Neural cell (in vitro differentiated cells): ENCODE measurements at regions not wholly inside any gene's neighbourhood (a gene's known extent, or its start where the extent isn't known, plus 50 kb on each side); places are given as distances from the start of the nearest gene placed in this dataset.

ENCODE experiments used
- H2AFZ ChIP-seq: fragments of 200-600, 300-800 bp; sonication (generic), shearing (Covaris generic); 2 replicates; pipeline ENCODE4 v1.6.0; 2014; ENCODE audit warnings: low read depth, mild to moderate bottlenecking, antibody characterized with exemption, low read length, moderate library complexity
- H3F3A ChIP-seq: fragments of 200-600 bp; shearing (Covaris generic); 2 replicates; pipeline ENCODE4 v1.6.1; 2016; ENCODE audit warnings: mild to moderate bottlenecking, moderate library complexity, mixed read lengths, antibody characterized with exemption, low read length; ENCODE audit not compliant: insufficient read depth, poor library complexity, severe bottlenecking
- H3K27ac ChIP-seq: fragments of 200-600, 300-800 bp; sonication (generic), shearing (Covaris generic); 2 replicates; pipeline ENCODE4 v1.5.1; 2014; ENCODE audit warnings: mild to moderate bottlenecking, low read length, moderate library complexity
- H3K27me3 ChIP-seq: fragments of 300-800, 200-600 bp; sonication (generic), shearing (Covaris generic); 2 replicates; pipeline ENCODE4 v1.6.0; 2014; ENCODE audit warnings: mild to moderate bottlenecking, low read depth, low read length, moderate library complexity; ENCODE audit not compliant: insufficient read depth
- H3K36me3 ChIP-seq: fragments of 300-800, 200-600 bp; sonication (generic), shearing (Covaris generic); 2 replicates; pipeline ENCODE4 v1.5.1; 2014; ENCODE audit warnings: mild to moderate bottlenecking, antibody characterized with exemption, low read length, moderate library complexity; ENCODE audit not compliant: insufficient read depth
- H3K4me2 ChIP-seq: fragments of 300-800, 200-600 bp; sonication (generic), shearing (Covaris generic); 2 replicates; pipeline ENCODE4 v1.6.0; 2014; ENCODE audit warnings: mild to moderate bottlenecking, low read length
- H3K4me3 ChIP-seq: fragments of 300-800, 200-600 bp; sonication (generic), shearing (Covaris generic); 2 replicates; pipeline ENCODE4 v1.5.1; 2014; ENCODE audit warnings: mild to moderate bottlenecking, low read length, moderate library complexity
- H3K79me2 ChIP-seq: fragments of 200-600 bp; shearing (Covaris generic); replicated peaks from 2 replicates; pipeline ENCODE4 v1.6.0; 2014; ENCODE audit warnings: mild to moderate bottlenecking, low read length, moderate library complexity; ENCODE audit not compliant: insufficient read depth
- H3K9ac ChIP-seq: fragments of 300-800, 200-600 bp; sonication (generic), shearing (Covaris generic); 2 replicates; pipeline ENCODE4 v1.6.1; 2016; ENCODE audit warnings: mild to moderate bottlenecking, low read length, mixed read lengths
- H3K9me2 ChIP-seq: fragments of 200-600 bp; shearing (Covaris generic); 2 replicates; pipeline ENCODE4 v1.6.1; 2016; ENCODE audit warnings: mild to moderate bottlenecking, low read length, mixed read lengths; ENCODE audit not compliant: insufficient read depth
- H3K9me3 ChIP-seq: fragments of 200-600, 300-800 bp; sonication (generic), shearing (Covaris generic); 2 replicates; pipeline ENCODE4 v1.6.1; 2016; ENCODE audit warnings: mild to moderate bottlenecking, mixed run types, low read length, moderate library complexity, mixed read lengths
- H4K20me1 ChIP-seq: fragments of 200-600 bp; shearing (Covaris generic); 2 replicates; pipeline ENCODE4 v1.6.1; 2016; ENCODE audit warnings: mild to moderate bottlenecking, mixed run types; ENCODE audit not compliant: insufficient read depth
- EP300 ChIP-seq: fragments of 450-650 bp; conservative IDR thresholded peaks from 2 replicates; pipeline ENCODE4 v1.6.1; 2014; ENCODE audit warnings: antibody characterized with exemption, mild to moderate bottlenecking, moderate library complexity; ENCODE audit not compliant: poor library complexity, severe bottlenecking
- EZH2 ChIP-seq: fragments of 200-600, 300-800 bp; shearing (Covaris generic), sonication (generic); IDR thresholded peaks from 2 replicates; pipeline ENCODE4 v1.6.1; 2014; ENCODE audit warnings: antibody characterized with exemption, low read length, borderline replicate concordance, mild to moderate bottlenecking; ENCODE audit not compliant: insufficient read depth, poor library complexity, severe bottlenecking
- MXI1 ChIP-seq: fragments of 450-650 bp; conservative IDR thresholded peaks from 2 replicates; pipeline ENCODE4 v1.6.1; 2014; ENCODE audit warnings: antibody characterized with exemption, mild to moderate bottlenecking; ENCODE audit not compliant: poor library complexity, severe bottlenecking
- POLR2AphosphoS5 ChIP-seq: IDR thresholded peaks from 2 replicates; pipeline ENCODE4 v1.6.1; 2012
- RAD21 ChIP-seq: fragments of 450-650 bp; conservative IDR thresholded peaks from 2 replicates; pipeline ENCODE4 v1.6.1; 2014; ENCODE audit warnings: antibody characterized with exemption, mild to moderate bottlenecking, moderate library complexity
- SMC3 ChIP-seq: fragments of 450-650 bp; conservative IDR thresholded peaks from 2 replicates; pipeline ENCODE4 v1.6.1; 2014; ENCODE audit warnings: antibody characterized with exemption, mild to moderate bottlenecking, moderate library complexity; ENCODE audit not compliant: poor library complexity
- TAF1 ChIP-seq: IDR thresholded peaks from 2 replicates; pipeline ENCODE4 v1.6.1; 2012; ENCODE audit warnings: low read depth
- TF ChIP-seq, protein P1 (sequence below): fragments of 450-650 bp; IDR thresholded peaks from 2 replicates; pipeline ENCODE4 v1.5.1; 2014; ENCODE audit warnings: antibody characterized with exemption, mild to moderate bottlenecking, moderate library complexity; ENCODE audit not compliant: poor library complexity, severe bottlenecking
- TF ChIP-seq, protein P2 (sequence below): IDR thresholded peaks from 2 replicates; pipeline ENCODE4 v1.6.1; 2012; ENCODE audit warnings: borderline replicate concordance

DNA sequence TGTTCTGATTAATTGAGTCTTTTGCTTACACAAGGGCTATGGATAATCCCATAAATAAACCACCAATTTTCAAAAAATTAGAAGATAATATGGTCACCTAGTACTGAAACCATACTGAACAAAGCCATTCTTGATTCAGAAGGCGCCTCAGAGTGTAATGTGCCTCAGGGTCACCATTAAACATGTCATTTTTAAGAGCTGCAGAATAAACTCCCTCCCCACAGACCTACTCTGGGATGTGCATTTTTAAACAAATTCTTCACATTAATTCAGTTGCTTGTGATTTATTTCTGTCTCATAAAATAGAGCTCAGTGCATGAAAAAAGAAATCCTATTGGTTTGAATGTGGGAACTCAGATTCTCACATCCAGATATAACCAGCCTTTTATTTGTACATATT lies 202.1 kb upstream of the HEY2 start:
- H3F3A ChIP-seq = no peaks in the 10 kb centered on the region
- no peak overlapping the region for H3K27ac ChIP-seq
- H3K27me3 ChIP-seq = no peaks in the 10 kb centered on the region
- no peak overlapping the region for H3K9ac ChIP-seq
- no peaks in the 10 kb centered on the region for H3K9me2 ChIP-seq
- no peak overlapping the region for H3K4me2 ChIP-seq
- H4K20me1 ChIP-seq = no peaks in the 10 kb centered on the region
- no peaks in the 10 kb centered on the region for H3K9me3 ChIP-seq
- no peaks in the 10 kb centered on the region for H3K79me2 ChIP-seq
- H2AFZ ChIP-seq = no peak overlapping the region
- no peak overlapping the region for H3K4me3 ChIP-seq
- H3K36me3 ChIP-seq = no peaks in the 10 kb centered on the region
- TF ChIP-seq MXI1 = no peak
- no peak for TF ChIP-seq POLR2AphosphoS5
- no peak for TF ChIP-seq SMC3
- no peak for TF ChIP-seq EZH2
- TF ChIP-seq EP300 = no peak
- TF ChIP-seq TAF1 = no peak
- TF ChIP-seq, protein P1, sequence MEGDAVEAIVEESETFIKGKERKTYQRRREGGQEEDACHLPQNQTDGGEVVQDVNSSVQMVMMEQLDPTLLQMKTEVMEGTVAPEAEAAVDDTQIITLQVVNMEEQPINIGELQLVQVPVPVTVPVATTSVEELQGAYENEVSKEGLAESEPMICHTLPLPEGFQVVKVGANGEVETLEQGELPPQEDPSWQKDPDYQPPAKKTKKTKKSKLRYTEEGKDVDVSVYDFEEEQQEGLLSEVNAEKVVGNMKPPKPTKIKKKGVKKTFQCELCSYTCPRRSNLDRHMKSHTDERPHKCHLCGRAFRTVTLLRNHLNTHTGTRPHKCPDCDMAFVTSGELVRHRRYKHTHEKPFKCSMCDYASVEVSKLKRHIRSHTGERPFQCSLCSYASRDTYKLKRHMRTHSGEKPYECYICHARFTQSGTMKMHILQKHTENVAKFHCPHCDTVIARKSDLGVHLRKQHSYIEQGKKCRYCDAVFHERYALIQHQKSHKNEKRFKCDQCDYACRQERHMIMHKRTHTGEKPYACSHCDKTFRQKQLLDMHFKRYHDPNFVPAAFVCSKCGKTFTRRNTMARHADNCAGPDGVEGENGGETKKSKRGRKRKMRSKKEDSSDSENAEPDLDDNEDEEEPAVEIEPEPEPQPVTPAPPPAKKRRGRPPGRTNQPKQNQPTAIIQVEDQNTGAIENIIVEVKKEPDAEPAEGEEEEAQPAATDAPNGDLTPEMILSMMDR = no peak
- TF ChIP-seq RAD21 = no peak

DNA sequence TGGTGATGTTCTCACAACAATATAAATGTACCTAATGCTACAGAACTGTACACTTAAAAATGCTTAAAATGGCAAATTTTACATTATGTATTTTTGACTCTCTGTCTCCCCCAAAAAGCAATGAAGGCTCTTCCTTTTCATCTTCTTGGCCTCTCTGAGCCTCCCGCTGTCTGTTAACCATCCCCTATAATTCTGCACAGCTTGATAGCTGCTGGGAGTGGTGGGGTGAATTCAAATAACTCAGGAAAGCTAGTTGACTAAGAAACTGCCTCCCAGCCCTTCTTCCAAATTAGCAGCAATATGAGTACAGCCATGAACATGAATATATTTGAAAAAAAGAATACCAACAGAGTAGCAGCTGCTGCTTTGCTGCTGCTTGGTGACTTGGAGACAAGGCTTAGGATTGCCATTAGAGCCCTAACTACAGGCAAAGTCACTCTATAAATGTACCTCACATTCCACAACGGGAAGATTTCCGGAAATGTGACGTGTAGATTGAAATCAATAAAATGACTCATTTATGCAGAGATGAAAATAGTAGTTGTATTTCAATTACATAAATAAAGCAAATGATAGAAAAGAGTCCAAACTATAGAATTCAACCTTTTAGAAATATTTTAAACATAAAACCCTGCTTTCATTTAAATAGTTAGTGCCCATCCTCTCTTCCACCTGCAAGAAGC lies 200.1 kb upstream of the HEY2 start:
- Histone ChIP-seq H3K27ac (no peak overlapping the region), H3F3A (no peaks in the 10 kb centered on the region), H3K79me2 (no peaks in the 10 kb centered on the region), H2AFZ (no peak overlapping the region), H3K9me3 (no peaks in the 10 kb centered on the region), H3K9ac (no peak overlapping the region), H4K20me1 (no peaks in the 10 kb centered on the region), H3K36me3 (no peaks in the 10 kb centered on the region), H3K9me2 (no peaks in the 10 kb centered on the region), H3K27me3 (no peaks in the 10 kb centered on the region), H3K4me2 (no peak overlapping the region), H3K4me3 (no peak overlapping the region)
- TF ChIP-seq, protein P2, sequence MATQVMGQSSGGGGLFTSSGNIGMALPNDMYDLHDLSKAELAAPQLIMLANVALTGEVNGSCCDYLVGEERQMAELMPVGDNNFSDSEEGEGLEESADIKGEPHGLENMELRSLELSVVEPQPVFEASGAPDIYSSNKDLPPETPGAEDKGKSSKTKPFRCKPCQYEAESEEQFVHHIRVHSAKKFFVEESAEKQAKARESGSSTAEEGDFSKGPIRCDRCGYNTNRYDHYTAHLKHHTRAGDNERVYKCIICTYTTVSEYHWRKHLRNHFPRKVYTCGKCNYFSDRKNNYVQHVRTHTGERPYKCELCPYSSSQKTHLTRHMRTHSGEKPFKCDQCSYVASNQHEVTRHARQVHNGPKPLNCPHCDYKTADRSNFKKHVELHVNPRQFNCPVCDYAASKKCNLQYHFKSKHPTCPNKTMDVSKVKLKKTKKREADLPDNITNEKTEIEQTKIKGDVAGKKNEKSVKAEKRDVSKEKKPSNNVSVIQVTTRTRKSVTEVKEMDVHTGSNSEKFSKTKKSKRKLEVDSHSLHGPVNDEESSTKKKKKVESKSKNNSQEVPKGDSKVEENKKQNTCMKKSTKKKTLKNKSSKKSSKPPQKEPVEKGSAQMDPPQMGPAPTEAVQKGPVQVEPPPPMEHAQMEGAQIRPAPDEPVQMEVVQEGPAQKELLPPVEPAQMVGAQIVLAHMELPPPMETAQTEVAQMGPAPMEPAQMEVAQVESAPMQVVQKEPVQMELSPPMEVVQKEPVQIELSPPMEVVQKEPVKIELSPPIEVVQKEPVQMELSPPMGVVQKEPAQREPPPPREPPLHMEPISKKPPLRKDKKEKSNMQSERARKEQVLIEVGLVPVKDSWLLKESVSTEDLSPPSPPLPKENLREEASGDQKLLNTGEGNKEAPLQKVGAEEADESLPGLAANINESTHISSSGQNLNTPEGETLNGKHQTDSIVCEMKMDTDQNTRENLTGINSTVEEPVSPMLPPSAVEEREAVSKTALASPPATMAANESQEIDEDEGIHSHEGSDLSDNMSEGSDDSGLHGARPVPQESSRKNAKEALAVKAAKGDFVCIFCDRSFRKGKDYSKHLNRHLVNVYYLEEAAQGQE = no peak
- no peak for TF ChIP-seq EZH2
- no peak for TF ChIP-seq RAD21
- no peak for TF ChIP-seq EP300
- TF ChIP-seq SMC3 = no peak
- no peak for TF ChIP-seq POLR2AphosphoS5
- TF ChIP-seq TAF1 = no peak
- TF ChIP-seq MXI1 = no peak
- TF ChIP-seq, protein P1 = no peak
